CD4-positive, alpha-beta memory T cell (primary cell): ENCODE measurements at regions not wholly inside any gene's neighbourhood (a gene's known extent, or its start where the extent isn't known, plus 50 kb on each side); places are given as distances from the start of the nearest gene placed in this dataset.

Source experiments
- CTCF ChIA-PET: fragments of 350-600 bp; sonication (Branson Sonifier 250); formaldehyde crosslinking; loops from one replicate; lab custom pipeline; 2021; ENCODE audit warnings: inconsistent platforms; ENCODE audit not compliant: partially characterized antibody; lab: Charles Lee
- POLR2A ChIA-PET: fragments of 350-600 bp; sonication (Branson Sonifier 250); formaldehyde crosslinking; loops from one replicate; lab custom pipeline; 2021; ENCODE audit not compliant: partially characterized antibody; lab: Charles Lee
- DNase-seq, 5 donors: peaks; one replicate each; pipeline versions ENCODE4 v3.0.0 to v3.0.0-alpha.2; 2020 to 2022; ENCODE audit warnings: mixed read lengths in 1 of 5
- H3K27ac ChIP-seq: one replicate; pipeline ENCODE4 v1.7.0; 2013; ENCODE audit warnings: low read depth, low read length
- H3K27me3 ChIP-seq: 2 replicates; pipeline ENCODE4 v1.7.0; 2013; ENCODE audit warnings: mild to moderate bottlenecking, low read length, moderate library complexity; ENCODE audit not compliant: insufficient read depth
- H3K36me3 ChIP-seq: 2 replicates; pipeline ENCODE4 v1.7.0; 2013; ENCODE audit warnings: mild to moderate bottlenecking, low read length, moderate library complexity; ENCODE audit not compliant: insufficient read depth
- H3K4me1 ChIP-seq: 2 replicates; pipeline ENCODE4 v1.7.0; 2013; ENCODE audit warnings: mild to moderate bottlenecking, low read length, moderate library complexity; ENCODE audit not compliant: insufficient read depth
- H3K4me3 ChIP-seq, 2 donors: one replicate each; pipeline ENCODE4 v1.7.0; 2013; ENCODE audit warnings: low read length in 2 of 2, mild to moderate bottlenecking in 1 of 2
- H3K9me3 ChIP-seq, 2 donors: one replicate each; pipeline ENCODE4 v1.7.0; 2013; ENCODE audit warnings: low read length in 2 of 2, control low read depth in 1 of 2; ENCODE audit not compliant: control insufficient read depth in 1 of 2
- H3K27ac Mint-ChIP-seq, 7 donors: one replicate each; pipeline ENCODE4 v1.8.0; 2020 to 2021; ENCODE audit warnings: mixed read lengths in 7 of 7, mild to moderate bottlenecking in 6 of 7, inconsistent platforms in 3 of 7, moderate library complexity in 3 of 7
- H3K27me3 Mint-ChIP-seq, 2 donors: one replicate each; pipeline ENCODE4 v1.8.0; 2020 to 2021; ENCODE audit warnings: mixed read lengths in 2 of 2
- H3K36me3 Mint-ChIP-seq, 2 donors: one replicate each; pipeline ENCODE4 v1.8.0; 2020 to 2021; ENCODE audit warnings: mixed read lengths in 2 of 2, inconsistent platforms in 1 of 2, mild to moderate bottlenecking in 1 of 2
- H3K4me1 Mint-ChIP-seq, 4 donors: one replicate each; pipeline ENCODE4 v1.8.0; 2020 to 2021; ENCODE audit warnings: mixed read lengths in 4 of 4, mild to moderate bottlenecking in 1 of 4
- H3K4me3 Mint-ChIP-seq, 8 donors: one replicate each; pipeline ENCODE4 v1.8.0; 2020 to 2021; ENCODE audit warnings: mixed read lengths in 8 of 8, mild to moderate bottlenecking in 7 of 8, moderate library complexity in 6 of 8, inconsistent platforms in 3 of 8
- H3K9me3 Mint-ChIP-seq, 8 donors: one replicate each; pipeline ENCODE4 v1.8.0; 2020 to 2021; ENCODE audit warnings: mixed read lengths in 8 of 8, mild to moderate bottlenecking in 5 of 8, inconsistent platforms in 3 of 8, moderate library complexity in 1 of 8
- intact Hi-C: fragments of 100-400 bp; cut with micrococcal nuclease; formaldehyde crosslinking; loops from one replicate; pipeline ENCODE4 v1.15.1; 2023

GRCh38 chr15:39281094-39281493, 299.8 kb upstream of the THBS1 start:
- Mint-ChIP-seq H3K27me3 (peaks cover 7 to 14% of the 10 kb centered on the region in 2 donors), H3K36me3 (no peaks in the 10 kb centered on the region), H3K4me1 (no peaks in the 10 kb centered on the region), H3K9me3 (peaks cover 0 to 4% (median under 1%) of the 10 kb centered on the region in 8 donors), H3K27ac (no peak overlapping the region), H3K4me3 (no peak overlapping the region)
- no peaks in the 10 kb centered on the region for H3K4me1 ChIP-seq
- H3K27ac ChIP-seq, result no peak overlapping the region
- no peaks in the 10 kb centered on the region for H3K9me3 ChIP-seq
- H3K4me3 ChIP-seq, result no peak overlapping the region
- POLR2A ChIA-PET, result no interaction called here
- CTCF ChIA-PET, result no interaction called here
- no peaks in the 10 kb centered on the region for H3K36me3 ChIP-seq
- no peak for DNase-seq
- H3K27me3 ChIP-seq, result no peaks in the 10 kb centered on the region
- intact Hi-C loops, result no loop called here

- intact Hi-C loops, result no loop called here
- peaks cover 0 to 4% (median under 1%) of the 10 kb centered on the region in 8 donors for H3K9me3 Mint-ChIP-seq
- no peaks in the 10 kb centered on the region for H3K4me1 ChIP-seq
- ChIA-PET CTCF (no interaction called here), POLR2A (no interaction called here)
- no peaks in the 10 kb centered on the region for H3K9me3 ChIP-seq
- no peak overlapping the region for H3K4me3 ChIP-seq
- DNase-seq, result no peak
- H3K4me1 Mint-ChIP-seq, result no peaks in the 10 kb centered on the region
- H3K27me3 Mint-ChIP-seq, result peaks cover 10 to 15% of the 10 kb centered on the region in 2 donors
- no peaks in the 10 kb centered on the region for H3K36me3 Mint-ChIP-seq
- H3K27ac Mint-ChIP-seq, result no peak overlapping the region
- H3K27me3 ChIP-seq, result no peaks in the 10 kb centered on the region
- no peak overlapping the region for H3K4me3 Mint-ChIP-seq
- H3K36me3 ChIP-seq, result no peaks in the 10 kb centered on the region
- H3K27ac ChIP-seq, result no peak overlapping the region
Observed at GRCh38 chr15:39282663-39283208, 298.1 kb upstream of the THBS1 start.

- no peak for DNase-seq
- H3K9me3 ChIP-seq, result no peaks in the 10 kb centered on the region
- ChIA-PET CTCF (no interaction called here), POLR2A (no interaction called here)
- no peaks in the 10 kb centered on the region for H3K36me3 Mint-ChIP-seq
- H3K27me3 Mint-ChIP-seq, result peaks cover 10 to 16% of the 10 kb centered on the region in 2 donors
- H3K4me1 Mint-ChIP-seq, result no peaks in the 10 kb centered on the region
- intact Hi-C loops, result no loop called here
- H3K27ac ChIP-seq, result no peak overlapping the region
- no peak overlapping the region for H3K27ac Mint-ChIP-seq
- H3K4me3 Mint-ChIP-seq, result no peak overlapping the region
- no peak overlapping the region for H3K4me3 ChIP-seq
- H3K4me1 ChIP-seq, result no peaks in the 10 kb centered on the region
- H3K9me3 Mint-ChIP-seq, result peaks cover 0 to 4% (median under 1%) of the 10 kb centered on the region in 8 donors
- no peaks in the 10 kb centered on the region for H3K27me3 ChIP-seq
- no peaks in the 10 kb centered on the region for H3K36me3 ChIP-seq
Observed at GRCh38 chr15:39283531-39283930, 297.3 kb upstream of the THBS1 start.

- Mint-ChIP-seq H3K4me3 (no peak overlapping the region), H3K4me1 (no peaks in the 10 kb centered on the region), H3K36me3 (no peaks in the 10 kb centered on the region), H3K27ac (no peak overlapping the region), H3K27me3 (peaks cover 9 to 16% of the 10 kb centered on the region in 2 donors), H3K9me3 (peaks cover 0 to 4% (median 0%) of the 10 kb centered on the region in 8 donors)
- no peak overlapping the region for H3K4me3 ChIP-seq
- intact Hi-C loops, result no loop called here
- ChIA-PET CTCF (no interaction called here), POLR2A (no interaction called here)
- H3K36me3 ChIP-seq, result no peaks in the 10 kb centered on the region
- no peak for DNase-seq
- no peaks in the 10 kb centered on the region for H3K4me1 ChIP-seq
- H3K27ac ChIP-seq, result no peak overlapping the region
- no peaks in the 10 kb centered on the region for H3K27me3 ChIP-seq
- no peaks in the 10 kb centered on the region for H3K9me3 ChIP-seq
Observed at GRCh38 chr15:39285071-39285470, 295.8 kb upstream of the THBS1 start.

- H3K4me3 ChIP-seq, result no peak overlapping the region
- no peaks in the 10 kb centered on the region for H3K9me3 ChIP-seq
- no peaks in the 10 kb centered on the region for H3K36me3 ChIP-seq
- H3K4me1 ChIP-seq, result no peaks in the 10 kb centered on the region
- ChIA-PET POLR2A (no interaction called here), CTCF (no interaction called here)
- H3K27me3 Mint-ChIP-seq, result peaks cover 9 to 16% of the 10 kb centered on the region in 2 donors
- no peak overlapping the region for H3K27ac Mint-ChIP-seq
- H3K4me3 Mint-ChIP-seq, result no peak overlapping the region
- no peak overlapping the region for H3K27ac ChIP-seq
- DNase-seq, result no peak
- H3K27me3 ChIP-seq, result no peaks in the 10 kb centered on the region
- H3K4me1 Mint-ChIP-seq, result no peaks in the 10 kb centered on the region
- H3K36me3 Mint-ChIP-seq, result no peaks in the 10 kb centered on the region
- H3K9me3 Mint-ChIP-seq, result peaks cover 0 to 4% (median 0%) of the 10 kb centered on the region in 8 donors
- intact Hi-C loops, result no loop called here
Observed at GRCh38 chr15:39285663-39286062, 295.2 kb upstream of the THBS1 start.

DNA sequence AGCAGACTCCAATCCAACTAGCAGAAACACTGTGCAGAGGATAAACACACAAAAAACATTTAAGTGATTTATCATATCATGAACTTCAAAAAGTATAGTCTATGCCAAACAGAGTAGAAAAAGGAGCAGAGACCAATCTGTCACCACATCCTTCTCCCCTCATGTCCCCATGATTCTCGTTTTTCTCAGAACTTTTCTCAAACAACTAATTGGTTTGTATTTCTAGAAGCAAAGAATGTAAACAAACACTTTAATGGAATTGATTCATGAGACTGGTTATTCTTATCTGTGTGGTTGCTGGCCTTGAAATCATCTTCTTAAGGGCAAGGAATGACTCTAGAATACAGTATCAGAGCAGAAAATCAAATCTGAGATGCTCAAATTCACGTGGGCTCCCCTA, 294.2 kb upstream of the THBS1 start:
- Histone ChIP-seq H3K9me3 (no peaks in the 10 kb centered on the region), H3K4me1 (no peaks in the 10 kb centered on the region), H3K36me3 (no peaks in the 10 kb centered on the region), H3K27me3 (no peaks in the 10 kb centered on the region), H3K27ac (no peak overlapping the region), H3K4me3 (no peak overlapping the region)
- H3K36me3 Mint-ChIP-seq, result no peaks in the 10 kb centered on the region
- intact Hi-C loops, result no loop called here
- H3K4me3 Mint-ChIP-seq, result no peak overlapping the region
- DNase-seq, result no peak
- POLR2A ChIA-PET, result no interaction called here
- H3K4me1 Mint-ChIP-seq, result no peaks in the 10 kb centered on the region
- peaks cover 7 to 17% of the 10 kb centered on the region in 2 donors for H3K27me3 Mint-ChIP-seq
- H3K9me3 Mint-ChIP-seq, result peaks cover 0 to 5% (median 0%) of the 10 kb centered on the region in 8 donors
- no peak overlapping the region for H3K27ac Mint-ChIP-seq
- CTCF ChIA-PET, result no interaction called here

DNA sequence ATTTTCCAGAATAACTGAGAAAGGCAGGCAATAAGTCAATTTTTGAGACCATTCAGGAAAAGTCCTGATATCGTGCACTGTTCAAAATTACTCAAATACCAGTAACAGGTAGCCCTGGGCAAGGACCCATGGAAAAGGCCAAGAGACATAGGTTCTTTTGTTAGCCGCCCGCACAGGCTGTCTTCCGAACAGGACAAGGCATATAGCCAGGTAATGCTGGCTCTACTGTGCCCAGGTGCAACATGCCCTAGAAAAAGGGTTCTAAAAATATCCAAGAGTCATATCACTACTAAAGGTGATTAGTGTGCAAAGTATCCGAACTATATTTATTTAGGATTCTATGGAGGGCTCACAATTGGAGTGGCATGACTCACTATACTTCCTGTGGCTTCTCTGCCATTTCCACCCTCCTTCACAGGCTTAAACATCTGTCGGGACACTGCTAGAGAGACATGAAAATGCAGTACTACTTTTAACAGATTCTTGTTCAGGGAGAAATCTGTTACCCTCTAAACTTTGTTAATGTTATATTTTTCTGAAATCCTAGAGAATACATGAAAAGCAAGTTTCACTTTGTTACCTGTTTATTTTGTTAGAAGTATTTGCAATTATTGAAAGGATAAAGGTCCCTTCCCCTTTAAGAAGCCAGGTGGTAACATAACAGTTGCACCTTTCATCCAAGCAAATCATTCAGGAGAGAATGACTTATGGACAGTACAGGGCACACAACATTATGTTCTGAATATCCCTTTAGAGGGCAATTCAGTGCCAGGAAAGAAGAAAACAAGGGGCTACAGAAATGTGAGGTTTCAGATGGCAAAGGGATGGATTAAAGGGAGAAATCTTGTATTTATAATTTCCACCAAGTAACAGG, 293.3 kb upstream of the THBS1 start:
- intact Hi-C loops, result no loop called here
- ChIA-PET POLR2A (no interaction called here), CTCF (no interaction called here)
- Histone ChIP-seq H3K36me3 (no peaks in the 10 kb centered on the region), H3K27me3 (no peaks in the 10 kb centered on the region), H3K4me3 (no peak overlapping the region), H3K27ac (no peak overlapping the region), H3K9me3 (no peaks in the 10 kb centered on the region), H3K4me1 (no peaks in the 10 kb centered on the region)
- H3K4me1 Mint-ChIP-seq, result no peaks in the 10 kb centered on the region
- DNase-seq, result no peak
- H3K4me3 Mint-ChIP-seq, result no peak overlapping the region
- peaks cover 0 to 4% (median 2%) of the 10 kb centered on the region in 8 donors for H3K9me3 Mint-ChIP-seq
- peaks cover 5 to 19% of the 10 kb centered on the region in 2 donors for H3K27me3 Mint-ChIP-seq
- H3K36me3 Mint-ChIP-seq, result no peaks in the 10 kb centered on the region
- H3K27ac Mint-ChIP-seq, result peak overlapping the region in 1 of 7 donors; percentile 65
